ENCODE measurements at regions not wholly inside any gene's neighbourhood (a gene's known extent, or its start where the extent isn't known, plus 50 kb on each side); places are given as distances from the start of the nearest gene placed in this dataset.

DNA sequence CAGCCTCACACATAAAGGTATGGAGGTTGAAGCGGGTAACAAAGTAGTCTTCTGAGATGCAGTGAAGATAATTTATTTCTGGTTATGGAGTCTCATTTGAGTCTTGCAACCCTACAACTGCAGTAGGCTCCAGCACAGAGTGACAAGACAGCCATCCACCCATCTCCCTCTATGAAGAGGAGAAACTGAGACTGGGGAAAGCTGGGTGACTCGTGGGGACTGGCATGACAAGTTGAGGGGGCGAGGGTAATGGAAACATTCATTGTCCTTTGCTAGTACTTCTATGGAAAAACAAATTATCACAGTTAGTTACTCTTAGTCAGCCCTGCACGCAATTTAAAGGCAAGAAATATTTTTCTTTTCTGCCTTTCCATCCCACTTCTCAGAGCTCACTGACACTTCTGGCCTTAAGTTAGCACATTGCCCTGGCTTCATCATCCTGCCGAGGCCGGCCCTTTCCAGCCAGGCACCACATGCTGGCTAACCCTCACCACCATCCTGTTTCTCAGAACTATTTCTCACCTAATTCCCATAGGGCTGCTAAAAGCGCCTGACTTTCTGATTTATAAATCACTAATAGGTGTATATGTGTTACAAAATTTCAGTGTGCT, 361.1 kb downstream of the ETS1 start:
- DNase-seq (ENCODE audit: low read depth): no peak

DNA sequence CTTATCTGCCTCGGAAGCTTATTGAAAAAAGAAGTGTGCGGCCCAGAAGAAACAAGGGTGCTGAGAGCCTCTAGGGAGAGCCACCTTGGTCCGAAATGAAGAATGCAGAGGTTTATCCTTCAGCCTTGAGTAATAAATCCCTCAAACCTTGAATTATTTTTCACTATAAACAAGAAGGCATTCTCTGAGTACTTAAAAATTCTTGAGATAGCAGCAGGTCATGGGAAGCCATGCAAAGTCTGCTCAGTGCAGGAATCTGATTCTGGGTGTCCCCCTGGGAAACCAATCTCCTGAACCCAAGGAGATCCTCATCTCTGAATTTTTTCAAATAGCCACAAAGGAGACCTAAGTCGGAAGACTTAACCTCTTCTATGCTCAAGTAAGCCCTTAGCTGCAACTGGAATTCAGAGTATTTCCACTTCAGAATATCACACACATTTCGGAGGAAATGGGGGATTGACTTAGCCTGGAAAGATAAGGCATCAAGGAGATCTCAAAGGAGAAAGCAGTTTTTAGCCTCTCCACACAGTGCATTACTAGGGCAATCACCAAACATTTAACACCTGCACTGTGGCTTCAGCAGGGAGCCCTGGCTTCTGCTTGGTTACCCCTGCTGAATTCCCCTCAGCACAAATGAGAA, 365.0 kb downstream of the ETS1 start:
- DNase-seq (ENCODE audit: low read depth): no peak

DNA sequence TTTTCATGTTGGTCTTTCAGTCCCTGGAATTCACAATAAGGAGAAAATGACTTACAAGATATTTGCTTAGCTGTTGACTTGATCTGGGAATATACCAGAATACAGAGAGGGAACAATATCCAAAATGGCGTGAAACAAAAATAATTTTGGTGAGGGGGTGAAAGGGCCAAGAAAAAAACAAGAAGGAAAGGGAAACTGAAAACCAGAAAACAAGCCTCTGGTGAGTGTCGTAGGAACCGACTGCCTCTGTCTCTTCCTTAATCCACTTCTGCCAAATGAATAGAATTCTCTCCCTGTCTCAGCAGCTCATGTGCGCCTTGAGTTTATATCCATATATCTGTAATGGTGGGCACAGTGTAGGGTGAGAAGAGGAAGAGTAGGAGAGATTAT, 367.6 kb downstream of the ETS1 start:
- no peak for DNase-seq (ENCODE audit: low read depth)

DNA sequence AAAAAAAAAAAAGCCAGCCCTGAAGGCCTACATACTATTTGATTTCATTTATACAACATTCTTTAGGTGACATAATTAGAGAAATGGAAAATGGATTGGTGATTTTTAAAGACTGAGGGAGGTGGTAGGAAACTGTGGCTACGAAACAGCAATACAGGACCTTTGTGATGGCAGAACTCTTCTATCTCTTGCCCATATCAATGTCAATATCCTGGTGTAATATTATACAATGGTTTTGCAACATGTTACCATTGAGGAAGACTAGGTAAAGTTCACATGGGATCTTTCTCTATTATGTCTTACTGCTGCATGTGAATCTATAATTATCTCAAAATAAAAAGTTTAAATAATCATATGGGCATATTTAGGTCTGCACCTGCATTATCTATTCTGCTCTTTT, 371.2 kb downstream of the ETS1 start:
- no peak for DNase-seq (ENCODE audit: low read depth)

DNA sequence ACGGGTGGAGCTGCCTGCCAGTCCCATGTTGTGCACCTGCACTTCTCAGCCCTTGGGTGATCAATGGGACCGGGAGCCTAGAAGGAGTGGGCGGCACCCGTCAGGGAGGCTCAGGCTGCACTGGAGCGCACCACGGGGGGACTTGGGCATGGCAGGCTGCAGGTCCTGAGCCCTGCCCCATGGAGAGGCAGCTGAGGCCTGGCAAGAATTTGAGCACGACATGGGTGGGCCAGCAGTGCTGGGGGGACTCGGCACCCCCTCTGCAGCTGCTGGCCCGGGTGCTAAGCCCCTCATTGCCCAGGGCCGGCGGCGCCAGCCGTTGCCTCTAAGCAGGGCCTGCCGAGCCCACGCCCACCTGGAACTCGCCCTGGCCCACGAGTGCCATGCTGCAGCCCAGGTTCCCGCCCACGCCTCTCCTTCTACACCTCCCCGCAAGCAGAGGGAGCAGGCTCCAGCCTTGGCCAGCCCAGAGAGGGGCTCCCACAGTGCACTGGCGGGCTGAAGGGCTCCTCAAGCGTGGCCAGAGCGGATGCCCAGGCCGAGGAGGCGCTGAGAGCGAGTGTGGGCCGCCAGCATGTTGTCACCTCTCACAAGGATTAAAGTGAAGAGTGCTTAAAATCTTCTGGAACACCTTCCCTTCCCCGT, 372.0 kb downstream of the ETS1 start:
- no peak for DNase-seq (ENCODE audit: low read depth)

DNA sequence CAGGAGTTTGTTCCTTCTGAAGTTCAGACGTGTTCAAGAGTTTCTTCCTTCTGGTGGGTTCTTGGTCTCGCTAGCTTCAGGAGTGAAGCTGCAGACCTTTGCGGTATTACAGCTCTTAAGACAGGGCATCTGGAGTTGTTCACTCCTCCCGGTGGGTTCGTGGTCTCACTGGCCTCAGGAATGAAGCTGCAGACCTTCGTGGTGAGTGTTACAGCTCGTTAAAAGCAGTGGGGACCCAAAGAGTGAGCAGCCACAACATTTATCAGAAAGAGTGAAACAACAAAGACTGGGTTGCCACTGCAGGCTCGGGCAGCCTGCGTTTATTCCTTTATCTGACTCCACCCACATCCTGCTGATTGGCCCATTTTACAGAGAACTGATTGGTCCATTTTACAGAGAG, 373.1 kb downstream of the ETS1 start:
- peak; percentile 23 for DNase-seq (ENCODE audit: low read depth)

DNA sequence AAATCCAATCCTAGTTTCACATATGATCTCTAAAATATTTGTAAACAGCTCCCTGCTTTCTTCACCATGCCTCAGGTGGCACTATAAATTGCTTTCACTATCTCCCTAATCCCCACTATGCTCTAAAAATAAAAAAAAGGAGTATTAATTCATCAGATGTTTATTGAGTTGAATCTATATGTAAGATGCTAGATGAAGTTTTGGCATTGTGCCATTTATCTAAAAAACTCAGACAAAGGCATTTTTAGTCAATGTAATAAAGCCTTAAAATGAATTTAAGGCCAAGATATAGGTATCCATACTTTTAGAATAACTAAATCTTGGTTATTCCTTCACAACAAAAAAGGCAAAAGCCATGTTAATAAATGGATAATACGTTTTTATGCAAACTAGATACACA, 373.9 kb downstream of the ETS1 start:
- DNase-seq (ENCODE audit: low read depth): no peak

DNA sequence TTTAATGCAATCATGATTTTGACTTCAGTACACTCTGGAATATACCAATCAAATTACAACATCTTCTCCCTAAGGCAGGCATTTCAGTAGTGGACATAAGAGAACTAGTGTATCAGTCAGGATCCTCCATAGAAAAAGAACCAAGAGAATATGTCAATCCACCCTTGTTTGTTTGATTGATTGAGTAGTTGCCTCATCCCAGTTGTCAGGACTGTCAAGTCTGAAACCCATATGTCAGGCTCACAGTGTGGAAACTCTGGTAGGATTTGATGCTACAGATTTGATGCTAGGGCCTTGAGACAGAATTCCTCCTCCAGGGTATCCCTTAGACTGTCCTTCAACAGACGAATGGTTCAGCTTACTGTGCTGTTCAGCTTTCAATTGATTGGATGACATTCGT, 375.0 kb downstream of the ETS1 start:
- no peak for DNase-seq (ENCODE audit: low read depth)

DNA sequence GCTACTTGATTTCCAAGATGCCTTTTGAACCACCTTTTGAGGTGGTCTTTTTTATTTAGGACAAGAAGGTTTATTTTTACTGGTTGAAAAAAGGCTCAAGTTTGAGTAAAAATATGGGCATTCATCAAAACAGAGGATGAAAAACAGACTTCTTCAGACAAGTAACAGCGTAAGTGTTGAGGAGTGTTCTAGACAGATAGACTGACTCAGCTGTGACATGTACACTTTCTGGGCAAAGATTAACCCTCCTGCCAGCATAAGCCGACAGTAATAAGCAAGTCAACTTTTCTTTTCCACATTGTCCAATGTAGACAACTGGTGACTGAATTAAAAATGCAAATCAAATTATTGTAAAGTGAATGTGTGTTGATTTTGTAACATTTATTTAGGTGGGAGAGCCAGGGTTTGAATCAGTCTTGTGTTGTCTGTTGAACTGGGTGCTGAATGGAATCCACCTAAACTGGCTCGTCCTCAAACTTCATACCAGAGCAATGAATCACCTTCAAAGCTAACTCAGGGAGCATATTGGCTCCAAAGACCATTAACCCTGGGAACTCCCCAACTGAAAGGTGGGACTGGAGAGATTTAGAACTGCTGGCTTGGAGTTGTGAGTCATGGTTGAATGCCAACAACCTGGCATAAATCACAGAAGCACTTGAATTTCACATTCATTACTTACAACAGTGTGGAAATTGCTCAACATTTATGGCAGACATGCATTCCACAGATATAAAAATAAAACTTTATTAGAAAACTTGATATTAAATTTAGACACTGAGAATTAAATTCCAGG, 377.0 kb downstream of the ETS1 start:
- DNase-seq (ENCODE audit: low read depth): peak; percentile 100

DNA sequence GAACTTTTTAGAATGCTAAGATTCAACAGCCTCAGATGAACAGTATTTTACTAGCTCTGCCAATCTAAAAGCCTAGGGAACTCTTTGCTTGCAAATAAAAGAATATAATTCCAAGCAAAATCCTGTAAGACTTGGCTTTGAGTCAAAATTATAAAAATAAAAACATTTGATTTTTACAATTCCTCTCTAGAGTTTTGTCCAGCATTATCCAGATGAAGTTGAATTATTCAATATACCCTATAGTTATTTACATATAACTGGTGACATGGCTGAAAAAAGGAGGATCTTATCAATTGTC, 378.3 kb downstream of the ETS1 start:
- DNase-seq (ENCODE audit: low read depth): no peak

DNA sequence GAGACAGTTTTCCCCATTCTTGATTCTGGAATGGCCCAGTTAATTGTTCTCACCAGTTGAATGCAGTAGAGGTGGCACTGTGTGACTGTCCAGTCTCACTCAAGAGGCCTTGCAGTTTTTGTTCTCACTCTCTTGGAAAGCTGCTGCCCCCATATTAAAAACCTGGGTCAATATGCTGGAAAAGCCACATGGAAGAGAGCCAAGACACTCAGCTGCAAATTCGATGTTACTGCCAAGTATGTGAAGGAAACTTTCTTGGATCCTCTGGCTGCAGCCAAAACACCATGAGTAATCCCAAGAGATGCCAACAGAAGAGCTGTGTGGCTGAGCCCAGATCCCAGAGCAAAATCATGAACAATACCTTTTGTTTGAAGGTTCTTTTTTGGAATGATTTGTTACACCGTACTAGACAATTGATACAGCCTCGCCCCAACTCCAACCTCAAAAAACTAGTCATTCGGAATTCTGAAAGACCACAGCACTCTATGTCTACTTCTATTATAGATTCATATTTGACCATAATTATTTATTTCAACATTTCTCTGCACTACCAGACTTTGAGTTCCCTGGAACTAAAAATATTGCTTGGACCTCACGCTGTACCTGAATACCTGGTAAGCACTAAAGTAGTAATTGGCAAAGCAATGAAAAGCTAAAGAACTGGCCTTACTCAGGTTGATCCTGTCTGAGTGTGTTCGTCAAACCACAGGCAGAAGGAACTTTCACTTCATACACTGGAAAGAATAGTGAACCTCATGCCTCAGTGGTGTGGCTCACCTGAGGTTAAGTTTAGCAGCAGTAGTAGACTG, 378.8 kb downstream of the ETS1 start:
- DNase-seq (ENCODE audit: low read depth): peak; percentile 97

DNA sequence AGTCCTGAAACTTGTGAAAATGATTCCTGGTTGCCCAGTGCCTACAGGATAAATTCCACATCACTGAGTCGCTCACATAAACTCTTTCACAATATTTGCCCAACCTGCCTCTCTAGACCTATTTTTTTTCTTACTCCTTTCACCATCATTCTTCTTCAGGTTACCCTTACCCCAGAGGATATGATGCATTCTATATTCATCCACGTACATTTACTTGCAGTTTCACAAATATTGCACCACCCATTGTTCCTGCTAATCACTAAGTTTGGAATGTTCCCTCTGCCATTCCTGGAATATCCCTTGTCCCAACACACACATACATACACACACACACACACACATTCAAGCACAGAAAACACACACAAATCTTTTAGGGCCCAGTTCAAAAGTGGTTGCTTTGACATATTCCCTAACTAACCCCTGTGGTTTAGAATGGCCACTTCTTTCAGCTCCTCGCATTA, 379.5 kb downstream of the ETS1 start:
- peak; percentile 93 for DNase-seq (ENCODE audit: low read depth)

DNA sequence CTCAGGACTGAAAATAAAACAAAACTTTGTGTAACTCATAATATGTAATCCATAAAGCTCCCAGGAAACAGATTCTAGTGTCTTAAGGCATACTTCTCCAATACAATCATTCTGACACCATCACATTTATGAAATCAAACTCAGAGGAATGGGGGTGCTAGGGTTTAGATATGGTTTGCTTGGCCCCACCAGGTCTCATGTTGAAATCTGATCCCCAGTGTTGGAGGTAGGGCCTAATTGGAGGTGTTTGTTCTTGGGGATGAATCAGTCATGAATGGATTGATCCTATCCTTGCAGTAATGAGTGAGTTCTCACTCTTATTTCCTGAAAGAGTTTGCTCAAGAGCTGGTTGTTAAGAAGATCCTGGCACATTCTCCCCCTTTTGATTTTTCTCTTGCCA, 380.9 kb downstream of the ETS1 start:
- no peak for DNase-seq (ENCODE audit: low read depth)

DNA sequence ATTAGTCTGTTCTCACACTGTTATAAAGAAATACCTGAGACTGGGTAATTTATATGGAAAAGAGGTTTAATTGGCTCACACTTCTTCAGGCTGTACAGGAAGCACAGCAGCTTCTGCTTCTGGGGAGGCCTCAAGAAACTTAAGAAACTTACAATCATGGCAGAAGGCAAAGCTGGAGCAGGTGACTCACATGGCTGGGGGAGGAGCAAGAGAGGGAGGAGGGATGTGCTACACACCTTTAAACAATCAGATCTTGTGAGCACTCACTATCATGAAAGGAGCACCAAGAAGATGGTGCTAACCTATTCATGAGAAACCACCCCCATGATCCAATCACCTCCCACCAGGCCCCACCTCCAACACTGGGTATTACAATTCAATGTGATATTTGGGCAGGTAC, 381.6 kb downstream of the ETS1 start:
- peak; percentile 29 for DNase-seq (ENCODE audit: low read depth)

DNA sequence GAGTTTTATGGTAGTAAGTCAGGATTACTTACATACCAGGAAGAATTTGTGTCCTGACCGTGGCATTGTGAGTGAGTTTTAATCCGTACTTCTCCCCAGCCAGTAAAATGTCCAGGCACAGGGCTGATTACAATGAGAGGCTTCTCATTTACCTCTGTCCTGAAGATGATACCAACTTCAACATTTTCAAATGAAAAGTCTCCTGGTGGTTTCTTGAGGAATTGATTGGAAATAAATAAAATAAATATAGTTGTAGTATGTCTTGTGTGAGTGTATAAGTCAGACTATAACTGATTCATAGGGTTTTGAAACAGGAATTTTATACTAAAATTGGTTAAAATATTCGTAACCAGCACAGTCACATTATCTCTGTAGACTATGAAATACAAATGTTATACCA, 382.5 kb downstream of the ETS1 start:
- no peak for DNase-seq (ENCODE audit: low read depth)

DNA sequence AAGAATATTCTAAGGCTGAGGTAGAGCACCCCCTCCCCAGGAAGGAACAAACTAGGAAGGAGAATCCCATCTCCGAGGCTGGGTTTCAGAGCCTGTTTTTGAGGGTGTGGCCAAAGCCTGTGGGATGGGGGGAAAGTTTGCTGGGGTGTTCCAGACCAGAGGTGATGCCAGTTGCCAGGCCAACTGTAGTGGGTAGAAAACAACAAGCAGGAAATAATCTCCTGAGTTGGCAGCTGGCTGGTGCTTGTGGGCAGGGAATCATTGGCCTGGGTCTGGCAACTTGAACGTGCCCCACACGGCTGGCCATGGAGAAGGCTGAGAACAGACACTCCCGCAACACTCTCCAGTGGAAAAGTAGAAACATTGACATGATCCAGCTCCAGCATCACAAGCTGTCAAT, 385.6 kb downstream of the ETS1 start:
- peak; percentile 43 for DNase-seq (ENCODE audit: low read depth)

DNA sequence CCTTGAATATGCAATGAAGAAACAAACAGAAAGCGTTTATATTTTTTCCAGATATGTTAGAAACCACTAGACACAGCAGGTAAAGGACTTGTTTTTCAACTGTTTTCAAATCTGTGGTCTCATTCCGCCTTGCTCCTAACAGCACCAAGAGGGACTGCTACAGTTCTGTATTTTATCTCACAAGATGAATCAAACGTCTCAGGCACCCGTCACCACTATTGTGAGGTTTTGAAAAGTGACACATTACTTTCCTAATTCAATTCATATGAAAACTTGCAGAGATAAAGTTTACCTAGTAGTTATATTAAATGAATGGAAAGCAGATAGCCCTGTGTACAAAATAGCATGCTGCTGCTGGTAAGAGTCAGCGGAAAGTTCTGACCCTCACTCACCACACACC, 386.3 kb downstream of the ETS1 start:
- DNase-seq (ENCODE audit: low read depth): no peak

DNA sequence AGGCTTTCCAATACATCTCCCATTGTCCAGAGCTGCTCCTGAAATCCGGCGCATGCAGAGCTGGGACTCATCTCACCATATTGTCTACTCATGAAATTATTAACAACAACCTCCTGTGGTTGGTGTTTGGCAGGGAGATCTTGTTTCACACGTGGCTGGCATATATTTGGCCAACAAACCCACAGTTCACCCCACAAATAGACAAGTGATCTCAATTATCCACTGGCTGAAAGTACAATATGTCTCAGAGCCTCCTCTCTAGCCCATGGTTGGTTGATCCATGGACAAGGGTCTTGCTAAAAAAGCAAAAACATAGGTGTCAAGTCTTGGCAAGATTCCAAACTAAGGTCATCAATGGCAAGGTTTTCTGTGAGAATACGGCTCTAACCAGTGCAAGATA, 386.9 kb downstream of the ETS1 start:
- no peak for DNase-seq (ENCODE audit: low read depth)

DNA sequence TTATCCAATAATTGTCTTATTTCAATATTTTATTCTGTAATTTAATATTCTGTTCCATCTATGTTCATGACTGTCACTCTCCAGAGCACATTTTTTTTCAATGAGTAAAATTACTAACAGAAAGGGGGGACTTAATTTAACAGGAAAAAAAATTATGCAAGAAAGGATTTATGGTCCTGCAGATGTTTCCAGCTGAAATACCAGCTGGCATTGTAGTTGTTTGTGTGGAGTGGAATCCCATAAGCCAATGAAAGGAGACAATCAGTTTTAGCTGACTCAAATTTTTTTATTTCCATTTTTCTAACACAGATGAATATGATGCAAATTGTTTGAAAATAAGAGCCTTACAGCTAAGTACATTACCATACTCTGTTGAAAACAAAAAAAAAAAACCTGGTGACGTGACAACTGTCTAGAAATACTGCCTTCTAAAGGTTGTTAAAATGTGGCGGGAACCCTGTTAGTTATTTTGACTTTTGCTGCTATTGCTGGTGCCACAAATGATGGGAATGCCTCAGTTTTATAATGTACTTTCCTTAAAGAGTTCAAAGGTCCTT, 389.1 kb downstream of the ETS1 start:
- no peak for DNase-seq (ENCODE audit: low read depth)

DNA sequence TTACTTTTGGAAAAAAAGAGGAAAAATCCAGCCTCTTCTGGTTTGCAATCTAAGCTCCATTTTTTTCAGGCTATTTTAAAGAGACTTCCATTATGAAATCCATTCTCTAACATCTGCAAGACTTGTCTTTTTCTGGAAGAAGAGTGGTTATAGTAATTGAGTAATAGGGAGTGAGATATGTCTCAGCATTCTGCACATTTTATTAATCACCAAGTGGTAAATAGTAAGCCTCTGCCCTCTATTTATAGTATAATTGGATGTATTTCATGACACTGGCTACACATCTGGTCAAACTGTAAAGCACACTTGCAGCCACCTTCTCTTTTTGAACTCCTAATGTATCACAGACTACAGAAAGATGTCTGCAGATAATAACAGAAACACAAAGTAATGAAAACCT, 391.1 kb downstream of the ETS1 start:
- DNase-seq (ENCODE audit: low read depth): no peak

DNA sequence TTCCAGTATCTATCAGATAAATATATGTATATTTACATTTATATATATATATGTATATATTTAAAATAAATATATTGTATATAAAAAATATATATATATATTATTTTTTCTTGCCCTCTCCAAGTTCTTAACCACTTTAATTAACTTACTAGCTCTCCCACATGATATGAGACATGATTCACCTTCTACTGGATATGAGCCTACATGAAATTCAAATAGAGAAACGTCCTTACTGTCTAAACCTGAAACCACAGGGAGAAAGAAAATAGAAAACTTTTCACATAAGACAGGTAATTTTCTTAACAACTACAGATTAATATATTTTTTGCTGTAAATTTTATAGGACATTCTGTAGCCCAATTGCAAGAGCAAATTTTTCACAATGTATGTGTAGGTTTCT, 391.6 kb downstream of the ETS1 start:
- no peak for DNase-seq (ENCODE audit: low read depth)
